NCI-H2081 treated with DMSO at 0.1 percent for 48 hours (cell line): ENCODE measurements at regions not wholly inside any gene's neighbourhood (a gene's known extent, or its start where the extent isn't known, plus 50 kb on each side); places are given as distances from the start of the nearest gene placed in this dataset.
A peak's percentile ranks its signal among the peaks of the same experiment; 100 is the strongest.

Source experiments
- DNase-seq: peaks from one replicate; lab custom pipeline; 2025; lab: John Stamatoyannopoulos, UW

DNA sequence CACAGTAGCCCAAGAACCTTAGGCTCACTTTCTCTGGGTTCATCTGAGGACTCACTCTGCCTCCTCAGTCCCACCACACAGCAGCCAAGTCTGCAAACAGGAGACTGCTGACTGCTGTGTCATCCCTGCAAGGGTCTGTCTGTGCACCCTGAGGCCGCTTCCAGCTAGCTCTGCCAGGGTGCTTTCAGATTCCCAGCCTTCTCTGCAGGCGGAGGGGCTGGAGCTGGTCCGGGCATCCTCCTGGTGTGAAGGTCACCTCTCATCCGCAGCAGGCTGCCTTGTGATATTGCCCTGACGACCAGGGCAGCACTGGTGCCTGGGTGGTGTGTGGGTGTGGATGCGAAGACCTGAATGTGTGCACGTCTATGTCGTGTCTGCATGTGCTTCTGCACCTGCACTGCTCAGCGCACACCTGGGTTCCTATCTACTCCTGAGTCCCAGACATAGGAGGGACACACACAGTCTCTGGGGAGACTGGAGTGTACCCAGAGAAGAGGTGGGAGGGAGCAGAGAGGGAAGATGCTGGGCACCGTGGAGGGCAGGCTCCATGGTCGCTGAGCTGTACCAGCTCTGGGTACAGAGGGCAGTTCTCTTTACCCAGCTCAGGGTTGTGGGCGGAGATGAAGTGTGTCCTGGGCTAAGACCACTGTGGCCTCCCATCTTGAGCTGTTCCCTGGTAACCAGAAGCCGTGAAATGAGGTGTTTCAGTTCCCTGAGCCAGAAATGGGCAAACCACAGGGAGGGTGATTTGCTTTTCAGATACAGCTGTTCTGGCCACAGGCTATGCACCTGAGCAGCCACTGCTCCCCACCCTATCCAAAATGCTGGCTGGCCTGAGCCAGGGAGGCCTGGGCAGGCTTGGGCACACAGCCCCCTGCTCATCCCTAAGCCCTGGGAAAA, 160.9 kb upstream of the CSF3R start:
- DNase-seq = no peak

- no peak for DNase-seq
These were observed 160.1 kb upstream of the CSF3R start for GRCh38 chr1:36642802-36643201.

GRCh38 chr1:36641776-36642175, 159.1 kb upstream of the CSF3R start:
- no peak for DNase-seq

GRCh38 chr1:36639461-36639860, 156.7 kb upstream of the CSF3R start:
- no peak for DNase-seq

DNA sequence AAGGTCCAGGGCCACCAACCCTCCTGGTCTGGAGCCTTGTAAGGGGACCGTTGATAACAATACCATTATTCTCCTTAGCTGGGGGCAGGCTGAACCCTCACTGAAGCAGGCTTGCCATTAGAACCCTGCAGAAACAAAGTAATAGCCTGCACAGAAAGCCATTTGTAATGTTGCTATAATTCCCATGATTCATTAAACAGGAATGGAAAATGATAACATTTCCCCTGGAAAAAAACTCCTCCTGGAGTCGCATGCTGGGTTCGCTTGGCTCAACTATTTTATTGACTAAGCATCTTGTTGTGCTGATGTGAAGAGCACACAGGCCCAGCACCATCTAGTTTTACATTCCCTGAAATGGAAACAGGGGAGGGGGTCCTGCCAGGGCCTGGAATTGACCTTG, 155.6 kb upstream of the CSF3R start:
- DNase-seq = no peak

- DNase-seq = no peak
These were observed 153.5 kb upstream of the CSF3R start for GRCh38 chr1:36636206-36636605.

- no peak for DNase-seq
These were observed 152.6 kb upstream of the CSF3R start for GRCh38 chr1:36635284-36635683.

GRCh38 chr1:36628804-36629203, 146.1 kb upstream of the CSF3R start:
- DNase-seq = no peak

- no peak for DNase-seq
These were observed 143.7 kb upstream of the CSF3R start for GRCh38 chr1:36626435-36626834.

- no peak for DNase-seq
These were observed 143.2 kb upstream of the CSF3R start for GRCh38 chr1:36625935-36626310.

- DNase-seq = no peak
These were observed 142.7 kb upstream of the CSF3R start for GRCh38 chr1:36625253-36625934.

DNA sequence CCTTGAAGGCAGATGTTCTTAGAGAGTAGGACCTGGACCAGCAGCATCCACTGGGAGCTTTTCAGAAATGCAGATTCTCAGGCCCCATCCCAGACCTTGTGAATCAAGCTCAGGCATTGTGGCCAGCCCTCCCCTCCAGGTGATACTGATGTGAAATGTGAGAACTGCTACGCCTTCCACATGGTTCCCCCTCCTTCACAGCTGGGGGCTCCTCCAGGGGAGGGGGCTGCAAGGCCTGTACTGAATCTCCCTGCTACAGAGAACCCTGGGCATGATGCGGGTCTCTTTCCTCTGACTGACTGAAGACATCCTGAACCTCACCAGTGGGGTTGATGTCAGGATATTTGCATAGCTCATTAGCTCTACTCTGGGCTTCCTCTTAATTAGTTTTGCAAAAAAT, 141.8 kb upstream of the CSF3R start:
- no peak for DNase-seq

- no peak for DNase-seq
These were observed 140.3 kb upstream of the CSF3R start for GRCh38 chr1:36622741-36623648.

GRCh38 chr1:36621531-36621930, 138.8 kb upstream of the CSF3R start:
- no peak for DNase-seq

DNA sequence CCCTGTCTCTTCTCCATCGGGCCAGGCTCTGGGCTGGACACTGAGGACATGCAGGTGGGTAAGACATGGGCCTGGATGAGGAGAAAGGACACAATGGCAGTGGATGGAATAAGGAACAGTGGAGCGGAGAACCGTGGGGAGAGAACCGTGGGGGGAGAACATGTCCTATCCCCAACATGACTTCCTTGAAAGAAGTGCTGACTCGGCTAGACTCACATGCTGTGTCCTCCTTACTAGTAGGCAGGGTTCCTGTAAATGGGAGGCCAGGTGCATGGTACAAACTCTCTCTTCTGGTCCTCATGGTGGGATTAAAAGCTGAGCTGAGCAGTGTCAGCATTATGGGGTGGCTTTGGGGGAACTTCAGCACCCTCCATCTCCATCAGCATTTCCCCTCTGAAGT, 137.4 kb upstream of the CSF3R start:
- DNase-seq = no peak

DNA sequence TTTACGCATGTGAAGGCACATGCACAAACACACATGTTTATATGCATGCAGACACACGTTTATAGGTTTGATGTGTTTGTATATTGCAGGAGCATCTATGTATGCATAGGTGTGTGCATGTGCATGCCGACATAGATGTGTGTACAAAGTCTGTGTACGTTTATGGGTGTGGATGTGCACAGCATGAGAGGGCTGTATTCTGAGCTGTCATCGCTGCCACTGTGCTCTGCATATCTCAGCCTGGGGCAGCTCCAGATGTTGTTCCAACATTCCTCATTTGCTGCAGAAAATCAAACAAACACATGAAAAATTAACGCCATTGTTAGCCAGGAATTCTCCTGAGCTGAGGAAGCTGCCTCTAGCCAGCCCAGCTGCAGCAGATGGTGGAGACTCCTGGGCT, 132.3 kb upstream of the CSF3R start:
- DNase-seq = no peak

DNA sequence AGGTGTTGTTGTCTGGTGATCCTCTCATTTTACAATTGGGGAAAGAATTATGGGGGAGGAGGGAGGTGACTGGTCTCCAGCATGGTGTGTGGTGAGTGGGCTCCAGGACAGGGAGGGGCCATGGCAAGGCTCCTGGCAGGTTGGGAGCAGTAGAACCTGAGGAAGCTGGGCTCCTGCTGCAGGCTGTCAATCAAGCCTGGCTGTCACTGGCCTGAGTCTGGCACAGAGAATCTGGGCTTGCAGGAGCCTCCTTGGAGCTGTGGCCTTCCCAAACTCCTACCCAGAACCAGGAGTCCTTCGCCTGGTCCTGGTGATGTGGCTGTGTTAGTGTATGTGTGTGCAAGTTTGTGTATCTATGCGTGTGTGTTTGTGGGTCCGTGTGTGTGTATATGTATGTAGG, 131.9 kb upstream of the CSF3R start:
- no peak for DNase-seq

GRCh38 chr1:36613721-36614120, 131.0 kb upstream of the CSF3R start:
- DNase-seq = no peak

- no peak for DNase-seq
These were observed 130.2 kb upstream of the CSF3R start for GRCh38 chr1:36612881-36613280.

DNA sequence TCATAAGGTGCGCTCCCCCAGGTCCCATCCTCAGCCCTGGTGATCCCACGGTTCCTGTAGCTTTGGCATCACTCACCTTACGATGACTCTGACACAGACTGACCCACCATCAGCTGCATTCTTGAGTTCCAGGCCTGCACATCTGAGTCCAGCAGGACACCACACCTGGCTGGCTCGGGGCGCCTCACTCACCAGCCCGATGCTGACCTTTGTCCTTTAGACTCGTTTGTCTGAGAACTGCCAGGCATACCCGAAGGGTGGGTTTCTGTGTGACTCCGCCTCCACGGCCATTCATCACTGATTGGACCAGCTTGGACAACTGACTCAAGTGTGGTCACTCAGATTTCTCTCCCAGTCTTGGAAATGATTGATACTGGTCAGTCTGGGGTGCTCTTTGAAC, 129.4 kb upstream of the CSF3R start:
- DNase-seq = no peak

DNA sequence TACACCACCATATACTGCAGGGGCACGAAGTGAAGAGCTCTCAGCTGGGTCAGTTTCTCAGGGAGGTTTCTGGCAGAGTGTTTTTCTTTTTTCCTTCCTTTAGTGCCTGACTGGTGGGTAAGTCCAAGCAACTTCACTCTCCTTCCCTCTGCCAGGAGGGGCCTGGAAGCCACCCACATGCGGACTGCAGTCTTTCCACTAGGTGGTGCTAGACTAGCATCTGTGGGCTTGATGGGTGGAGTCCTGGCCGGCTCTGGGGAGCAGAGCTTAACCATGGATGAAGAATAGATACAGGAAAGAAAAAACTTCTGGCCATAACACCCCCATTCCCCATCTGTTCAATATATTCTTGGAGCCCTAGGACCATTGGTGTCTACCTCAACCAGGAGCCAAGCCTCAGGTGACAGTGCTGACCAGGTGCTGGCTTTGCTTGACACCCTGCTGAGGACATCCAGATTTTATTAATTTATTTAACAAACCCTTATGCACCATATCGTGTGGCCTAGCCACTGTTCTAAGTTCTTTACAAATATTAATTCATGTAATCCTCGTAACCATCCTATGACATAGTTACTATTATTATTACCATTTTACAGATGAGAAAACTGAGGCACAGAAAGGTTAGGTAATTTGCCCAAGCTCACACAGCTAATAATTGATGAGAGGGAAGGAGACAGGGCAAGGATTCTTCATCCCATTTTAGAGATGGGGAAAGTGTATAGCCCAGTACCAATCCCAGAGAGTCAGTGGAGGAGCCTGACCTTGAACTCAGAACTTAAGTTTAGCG, 126.7 kb upstream of the CSF3R start:
- DNase-seq = peak; percentile 15

DNA sequence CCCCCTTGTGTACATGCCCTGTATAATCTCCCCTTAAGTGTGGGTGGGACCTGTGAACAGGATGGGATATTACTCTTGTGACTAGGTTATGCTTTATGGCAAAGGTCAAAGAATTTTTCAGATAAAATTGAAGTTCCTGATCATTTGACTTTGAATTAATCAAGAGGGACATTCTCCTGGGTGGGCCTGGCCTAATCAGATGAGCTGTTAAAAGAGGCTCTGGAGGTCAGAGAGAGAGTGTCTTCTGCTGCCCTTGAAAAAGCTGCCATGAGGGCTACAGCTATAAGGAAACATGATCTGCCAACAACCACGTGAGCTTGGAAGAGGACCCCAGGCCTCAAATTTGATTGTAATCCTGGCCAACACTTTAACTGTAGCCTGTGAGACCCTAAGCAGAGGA, 125.6 kb upstream of the CSF3R start:
- DNase-seq = no peak
